ENCODE measurements at regions not wholly inside any gene's neighbourhood (a gene's known extent, or its start where the extent isn't known, plus 50 kb on each side); places are given as distances from the start of the nearest gene placed in this dataset.
"Not testable (repeated sequence)": the region's sequence is repeated elsewhere in the genome, so short reads cannot be mapped to it uniquely, and the experiment has no call there.

DNA sequence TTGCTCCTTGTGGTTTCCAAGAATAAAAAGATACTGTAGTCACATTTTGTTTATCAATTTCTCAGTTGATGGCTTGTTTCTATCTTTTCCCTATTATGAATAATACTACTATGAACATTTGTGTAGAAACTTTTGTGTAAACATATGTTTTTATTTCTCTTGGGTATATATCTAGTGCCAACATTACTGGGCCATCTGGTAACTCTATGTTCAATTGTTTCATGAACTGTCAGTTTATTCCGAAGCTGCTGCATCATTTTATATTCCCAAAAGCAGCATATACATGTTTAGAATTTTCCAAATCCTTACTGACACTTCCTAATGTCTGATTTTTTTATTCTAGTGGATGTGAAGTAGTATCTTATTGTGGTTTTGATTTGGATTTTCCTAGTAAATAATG lies 737.6 kb upstream of the TMEFF2 start:
- no peaks in the 10 kb centered on the region for H3K79me2 ChIP-seq (ENCODE audit: low read length)
- H3K36me3 ChIP-seq (ENCODE audit: insufficient read depth, low read length), result no peaks in the 10 kb centered on the region
- H3K4me2 ChIP-seq (ENCODE audit: low read depth, low read length, poor library complexity, severe bottlenecking), result no peak overlapping the region
- no peaks in the 10 kb centered on the region for H3K9me2 ChIP-seq (replicated peaks; ENCODE audit: insufficient read depth, low read length)
- H3K4me1 ChIP-seq (ENCODE audit: low read length), result no peaks in the 10 kb centered on the region
- no peak overlapping the region for H3K27ac ChIP-seq (ENCODE audit: low read length)
- no peak overlapping the region for H3K9ac ChIP-seq (ENCODE audit: low read length)
- H4K20me1 ChIP-seq (ENCODE audit: insufficient read depth, low read depth, low read length), result no peaks in the 10 kb centered on the region
- H2AFZ ChIP-seq (ENCODE audit: low read length), result no peak overlapping the region
- H3K27me3 ChIP-seq (ENCODE audit: low read length), result no peaks in the 10 kb centered on the region
- DNase-seq, result no peak
- H3K9me3 ChIP-seq (ENCODE audit: low read length), result peaks cover 9% of the 10 kb centered on the region
- H3K4me3 ChIP-seq (ENCODE audit: low read length), result no peak overlapping the region

DNA sequence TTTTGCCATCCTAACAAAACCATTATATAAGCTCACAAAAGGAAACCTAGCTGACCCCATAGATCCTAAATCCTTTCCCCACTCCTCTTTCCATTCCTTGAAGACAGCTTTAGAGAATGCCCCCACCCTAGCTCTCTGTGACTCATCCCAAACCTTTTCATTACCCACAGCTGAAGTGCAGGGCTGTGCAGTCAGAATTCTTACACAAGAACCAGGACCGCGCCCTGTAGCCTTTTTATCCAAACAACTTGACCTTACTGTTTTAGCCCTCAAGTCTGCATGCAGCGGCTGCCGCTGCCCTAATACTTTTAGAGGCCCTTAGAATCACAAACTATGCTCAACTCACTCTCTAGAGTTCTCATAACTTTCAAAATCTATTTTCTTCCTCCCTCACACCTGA lies 726.9 kb upstream of the TMEFF2 start:
- H3K36me3 ChIP-seq (ENCODE audit: insufficient read depth, low read length); H3K4me2 ChIP-seq (ENCODE audit: low read depth, low read length, poor library complexity, severe bottlenecking); H3K27ac ChIP-seq (ENCODE audit: low read length); H3K4me1 ChIP-seq (ENCODE audit: low read length); DNase-seq; H3K4me3 ChIP-seq (ENCODE audit: low read length); H4K20me1 ChIP-seq (ENCODE audit: insufficient read depth, low read depth, low read length); H3K9ac ChIP-seq (ENCODE audit: low read length); H3K79me2 ChIP-seq (ENCODE audit: low read length); H3K9me2 ChIP-seq (replicated peaks; ENCODE audit: insufficient read depth, low read length); H2AFZ ChIP-seq (ENCODE audit: low read length); H3K27me3 ChIP-seq (ENCODE audit: low read length); H3K9me3 ChIP-seq (ENCODE audit: low read length): not testable (repeated sequence)

DNA sequence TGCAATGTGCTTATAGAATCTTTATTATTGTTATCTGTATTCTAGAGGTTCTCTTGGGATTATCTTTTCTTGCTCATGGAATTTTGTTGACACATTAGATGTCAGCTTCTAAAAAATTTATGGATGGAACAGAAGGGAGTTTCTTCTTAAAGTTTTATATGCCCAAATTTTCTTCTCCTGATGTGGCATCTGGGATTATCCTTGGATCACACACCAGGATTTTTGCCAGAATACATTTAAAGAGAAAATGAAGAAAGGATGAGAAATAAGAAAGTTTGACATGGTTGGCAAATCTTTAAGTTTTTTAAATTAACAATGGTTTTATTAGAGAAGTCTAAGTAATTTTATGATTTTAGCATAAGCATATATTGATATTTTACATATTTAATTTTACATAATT lies 706.7 kb upstream of the TMEFF2 start:
- DNase-seq, result no peak
- no peaks in the 10 kb centered on the region for H4K20me1 ChIP-seq (ENCODE audit: insufficient read depth, low read depth, low read length)
- H3K9me2 ChIP-seq (replicated peaks; ENCODE audit: insufficient read depth, low read length), result no peaks in the 10 kb centered on the region
- no peak overlapping the region for H2AFZ ChIP-seq (ENCODE audit: low read length)
- no peak overlapping the region for H3K27ac ChIP-seq (ENCODE audit: low read length)
- no peak overlapping the region for H3K4me2 ChIP-seq (ENCODE audit: low read depth, low read length, poor library complexity, severe bottlenecking)
- H3K4me3 ChIP-seq (ENCODE audit: low read length), result no peak overlapping the region
- H3K9ac ChIP-seq (ENCODE audit: low read length), result no peak overlapping the region
- no peaks in the 10 kb centered on the region for H3K4me1 ChIP-seq (ENCODE audit: low read length)
- peaks cover 9% of the 10 kb centered on the region for H3K9me3 ChIP-seq (ENCODE audit: low read length)
- H3K27me3 ChIP-seq (ENCODE audit: low read length), result no peaks in the 10 kb centered on the region
- H3K79me2 ChIP-seq (ENCODE audit: low read length), result no peaks in the 10 kb centered on the region
- H3K36me3 ChIP-seq (ENCODE audit: insufficient read depth, low read length), result no peaks in the 10 kb centered on the region

DNA sequence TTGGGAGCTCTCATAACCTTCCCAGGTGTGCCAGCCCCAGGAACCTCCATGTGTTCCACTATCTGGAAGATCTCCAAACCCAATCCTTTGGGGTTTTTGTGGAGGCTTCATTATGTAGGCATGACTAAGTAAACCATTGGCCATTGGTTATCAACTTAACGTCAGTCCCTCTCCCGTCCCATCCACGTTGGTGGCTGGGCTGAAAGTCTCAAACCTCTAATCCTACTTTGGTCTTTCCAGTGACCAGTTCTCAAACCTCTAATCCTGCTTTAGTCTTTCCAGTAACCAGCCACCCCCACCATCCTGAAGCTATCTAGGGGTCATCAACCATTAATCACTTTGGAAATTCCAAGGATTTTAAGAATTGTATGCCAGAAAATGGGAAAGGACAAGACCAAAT lies 704.7 kb upstream of the TMEFF2 start:
- no peak overlapping the region for H3K4me3 ChIP-seq (ENCODE audit: low read length)
- no peaks in the 10 kb centered on the region for H3K27me3 ChIP-seq (ENCODE audit: low read length)
- no peaks in the 10 kb centered on the region for H3K4me1 ChIP-seq (ENCODE audit: low read length)
- H3K4me2 ChIP-seq (ENCODE audit: low read depth, low read length, poor library complexity, severe bottlenecking), result no peak overlapping the region
- H4K20me1 ChIP-seq (ENCODE audit: insufficient read depth, low read depth, low read length), result no peaks in the 10 kb centered on the region
- no peak for DNase-seq
- H3K9ac ChIP-seq (ENCODE audit: low read length), result no peak overlapping the region
- H3K9me2 ChIP-seq (replicated peaks; ENCODE audit: insufficient read depth, low read length), result no peaks in the 10 kb centered on the region
- no peak overlapping the region for H2AFZ ChIP-seq (ENCODE audit: low read length)
- no peaks in the 10 kb centered on the region for H3K36me3 ChIP-seq (ENCODE audit: insufficient read depth, low read length)
- H3K9me3 ChIP-seq (ENCODE audit: low read length), result peaks cover 12% of the 10 kb centered on the region
- H3K79me2 ChIP-seq (ENCODE audit: low read length), result no peaks in the 10 kb centered on the region
- no peak overlapping the region for H3K27ac ChIP-seq (ENCODE audit: low read length)

DNA sequence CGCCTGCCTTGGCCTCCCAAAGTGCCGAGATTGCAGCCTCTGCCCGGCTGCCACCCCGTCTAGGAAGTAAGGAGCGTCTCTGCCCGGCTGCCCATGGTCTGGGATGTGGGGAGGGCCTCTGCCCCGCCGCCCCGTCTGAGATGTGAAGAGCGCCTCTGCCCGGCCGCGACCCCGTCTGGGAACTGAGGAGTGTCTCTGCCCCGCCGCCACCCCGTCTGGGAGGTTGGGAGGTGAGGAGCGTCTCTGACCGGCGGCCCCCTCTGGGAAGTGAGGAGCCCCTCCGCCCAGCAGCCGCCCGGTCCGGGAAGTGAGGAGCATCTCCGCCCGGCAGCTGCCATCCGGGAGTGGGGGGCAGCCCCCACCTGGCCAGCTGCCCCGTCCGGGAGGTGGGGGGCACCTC lies 699.2 kb upstream of the TMEFF2 start:
- H3K9me3 ChIP-seq (ENCODE audit: low read length), result peaks cover 17% of the 10 kb centered on the region
- not testable (repeated sequence) for H3K4me1 ChIP-seq (ENCODE audit: low read length); H3K9ac ChIP-seq (ENCODE audit: low read length); H3K4me2 ChIP-seq (ENCODE audit: low read depth, low read length, poor library complexity, severe bottlenecking); H3K9me2 ChIP-seq (replicated peaks; ENCODE audit: insufficient read depth, low read length); H3K36me3 ChIP-seq (ENCODE audit: insufficient read depth, low read length); H3K79me2 ChIP-seq (ENCODE audit: low read length); DNase-seq; H4K20me1 ChIP-seq (ENCODE audit: insufficient read depth, low read depth, low read length); H3K27me3 ChIP-seq (ENCODE audit: low read length); H2AFZ ChIP-seq (ENCODE audit: low read length); H3K27ac ChIP-seq (ENCODE audit: low read length); H3K4me3 ChIP-seq (ENCODE audit: low read length)

DNA sequence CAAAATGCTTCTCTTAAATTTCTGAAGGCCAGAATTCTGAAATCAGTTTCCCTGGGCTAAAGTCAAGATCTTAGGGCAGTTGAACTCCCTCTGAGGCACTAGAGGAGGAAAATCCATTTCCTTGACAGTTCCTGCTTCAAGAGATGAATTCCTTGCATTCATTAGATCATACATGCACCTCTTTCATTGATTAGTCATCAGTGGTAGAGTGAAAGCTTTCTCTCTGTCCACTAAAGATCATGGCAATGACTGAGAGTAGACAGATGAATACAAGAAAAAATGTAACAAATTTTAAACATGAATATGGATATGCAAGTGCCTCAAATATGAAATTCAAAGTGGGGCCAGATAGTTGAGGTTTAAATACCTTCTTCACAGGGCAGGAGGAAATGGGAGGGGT lies 693.4 kb upstream of the TMEFF2 start:
- Histone ChIP-seq H3K4me2 (ENCODE audit: low read depth, low read length, poor library complexity, severe bottlenecking) (no peak overlapping the region), H3K36me3 (ENCODE audit: insufficient read depth, low read length) (no peaks in the 10 kb centered on the region), H3K27me3 (ENCODE audit: low read length) (no peaks in the 10 kb centered on the region), H3K79me2 (ENCODE audit: low read length) (no peaks in the 10 kb centered on the region), H3K4me1 (ENCODE audit: low read length) (no peaks in the 10 kb centered on the region), H3K9ac (ENCODE audit: low read length) (no peak overlapping the region), H3K9me3 (ENCODE audit: low read length) (peaks cover 19% of the 10 kb centered on the region), H2AFZ (ENCODE audit: low read length) (no peak overlapping the region), H3K9me2 (replicated peaks; ENCODE audit: insufficient read depth, low read length) (no peaks in the 10 kb centered on the region), H3K4me3 (ENCODE audit: low read length) (no peak overlapping the region), H3K27ac (ENCODE audit: low read length) (no peak overlapping the region), H4K20me1 (ENCODE audit: insufficient read depth, low read depth, low read length) (no peaks in the 10 kb centered on the region)
- no peak for DNase-seq

DNA sequence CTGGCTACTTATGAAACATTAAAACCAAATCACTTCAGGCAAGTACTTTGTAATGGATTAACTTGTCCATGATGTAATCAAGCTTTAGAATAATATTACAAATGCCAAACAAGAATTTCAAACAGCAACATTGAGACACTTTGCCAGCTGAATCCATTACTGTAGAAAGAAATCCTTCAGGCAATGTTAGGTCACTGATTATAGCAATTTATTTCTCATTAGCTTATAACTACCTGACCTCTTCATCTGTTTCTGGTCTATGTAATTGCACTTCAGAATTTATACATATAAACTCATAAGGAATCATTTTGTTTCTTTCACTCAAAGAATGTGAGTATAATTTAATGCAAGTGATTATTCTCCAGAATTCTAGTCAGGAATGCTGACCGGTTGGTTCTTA lies 692.6 kb upstream of the TMEFF2 start:
- Histone ChIP-seq H3K4me3 (ENCODE audit: low read length) (no peak overlapping the region), H3K27ac (ENCODE audit: low read length) (no peak overlapping the region)
- DNase-seq, result no peak

DNA sequence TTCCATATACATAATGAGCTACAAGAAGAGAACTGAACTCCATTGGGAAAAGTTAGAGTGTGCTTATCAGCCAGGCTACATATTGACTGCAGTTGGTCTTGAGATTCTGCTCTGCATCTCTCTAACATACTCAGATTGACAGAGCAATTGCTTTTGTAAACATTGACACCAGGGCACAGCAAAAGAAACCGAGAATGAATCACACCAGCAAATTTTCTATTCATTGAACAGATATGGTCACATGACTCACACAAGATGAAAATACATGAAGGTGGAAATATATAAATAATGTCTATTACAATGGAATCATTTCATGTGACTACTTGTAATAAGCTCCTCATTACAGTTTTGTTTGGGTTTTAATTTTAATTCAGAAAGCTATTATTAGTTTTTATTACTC lies 691.9 kb upstream of the TMEFF2 start:
- Histone ChIP-seq H3K4me1 (ENCODE audit: low read length) (no peaks in the 10 kb centered on the region), H3K9me2 (replicated peaks; ENCODE audit: insufficient read depth, low read length) (no peaks in the 10 kb centered on the region), H3K79me2 (ENCODE audit: low read length) (no peaks in the 10 kb centered on the region), H4K20me1 (ENCODE audit: insufficient read depth, low read depth, low read length) (no peaks in the 10 kb centered on the region), H3K4me3 (ENCODE audit: low read length) (no peak overlapping the region), H3K36me3 (ENCODE audit: insufficient read depth, low read length) (no peaks in the 10 kb centered on the region), H3K4me2 (ENCODE audit: low read depth, low read length, poor library complexity, severe bottlenecking) (no peak overlapping the region), H3K9me3 (ENCODE audit: low read length) (peaks cover 25% of the 10 kb centered on the region; the same call in 1 of the 2 replicates), H3K27ac (ENCODE audit: low read length) (no peak overlapping the region), H3K9ac (ENCODE audit: low read length) (no peak overlapping the region), H2AFZ (ENCODE audit: low read length) (no peak overlapping the region), H3K27me3 (ENCODE audit: low read length) (no peaks in the 10 kb centered on the region)
- no peak for DNase-seq

More for the DNA sequence above, 692.6 kb upstream of the TMEFF2 start:
- Histone ChIP-seq H2AFZ (ENCODE audit: low read length) (no peak overlapping the region), H3K9me2 (replicated peaks; ENCODE audit: insufficient read depth, low read length) (no peaks in the 10 kb centered on the region), H3K27me3 (ENCODE audit: low read length) (no peaks in the 10 kb centered on the region), H3K36me3 (ENCODE audit: insufficient read depth, low read length) (no peaks in the 10 kb centered on the region), H3K9ac (ENCODE audit: low read length) (no peak overlapping the region), H3K9me3 (ENCODE audit: low read length) (peaks cover 23% of the 10 kb centered on the region; the same call in 1 of the 2 replicates), H3K4me1 (ENCODE audit: low read length) (no peaks in the 10 kb centered on the region), H3K79me2 (ENCODE audit: low read length) (no peaks in the 10 kb centered on the region), H3K4me2 (ENCODE audit: low read depth, low read length, poor library complexity, severe bottlenecking) (no peak overlapping the region), H4K20me1 (ENCODE audit: insufficient read depth, low read depth, low read length) (no peaks in the 10 kb centered on the region)

DNA sequence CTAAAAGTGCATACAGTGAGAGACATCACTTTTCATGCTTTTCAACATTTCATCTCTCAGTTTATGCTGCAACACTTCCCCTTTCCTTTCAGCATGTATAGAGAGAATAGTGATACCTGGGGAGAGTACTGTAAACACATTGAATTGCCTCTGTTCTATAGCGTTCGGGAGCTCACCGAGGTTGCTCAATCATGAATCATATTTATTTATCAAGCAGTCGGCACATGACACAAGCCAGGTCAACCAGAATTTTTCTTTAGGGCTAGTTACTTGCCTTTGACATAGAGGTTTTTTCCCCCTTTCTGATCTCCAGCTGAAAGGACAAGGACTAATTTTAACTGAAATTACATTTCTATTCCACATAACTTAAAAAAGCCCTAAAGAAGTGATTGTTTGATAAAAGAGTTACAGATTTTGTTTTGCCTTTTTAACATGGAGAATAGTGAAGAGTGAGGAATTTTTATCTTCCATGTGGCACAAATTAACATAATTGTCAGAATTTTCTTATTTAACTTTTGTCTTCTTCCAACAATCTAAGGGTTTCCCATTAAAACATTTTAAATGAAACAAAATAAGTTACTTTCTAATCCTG lies 690.9 kb upstream of the TMEFF2 start:
- H3K4me2 ChIP-seq (ENCODE audit: low read depth, low read length, poor library complexity, severe bottlenecking), result no peak overlapping the region
- H3K9me2 ChIP-seq (replicated peaks; ENCODE audit: insufficient read depth, low read length), result no peaks in the 10 kb centered on the region
- no peak overlapping the region for H3K4me3 ChIP-seq (ENCODE audit: low read length)

More for the DNA sequence above, 690.9 kb upstream of the TMEFF2 start:
- H3K27me3 ChIP-seq (ENCODE audit: low read length), result no peaks in the 10 kb centered on the region
- no peak overlapping the region for H3K27ac ChIP-seq (ENCODE audit: low read length)
- H3K79me2 ChIP-seq (ENCODE audit: low read length), result no peaks in the 10 kb centered on the region
- H3K4me1 ChIP-seq (ENCODE audit: low read length), result no peaks in the 10 kb centered on the region
- H2AFZ ChIP-seq (ENCODE audit: low read length), result no peak overlapping the region
- H4K20me1 ChIP-seq (ENCODE audit: insufficient read depth, low read depth, low read length), result no peaks in the 10 kb centered on the region
- no peak overlapping the region for H3K9ac ChIP-seq (ENCODE audit: low read length)
- no peak for DNase-seq
- H3K36me3 ChIP-seq (ENCODE audit: insufficient read depth, low read length), result no peaks in the 10 kb centered on the region
- peaks cover 22% of the 10 kb centered on the region; the same call in 1 of the 2 replicates for H3K9me3 ChIP-seq (ENCODE audit: low read length)

Measured in Karpas-422 (cell line).